Hepatocyte (in vitro differentiated cells): ENCODE measurements at regions not wholly inside any gene's neighbourhood (a gene's known extent, or its start where the extent isn't known, plus 50 kb on each side); places are given as distances from the start of the nearest gene placed in this dataset.

ENCODE experiments used
- DNase-seq: peaks from one replicate; pipeline ENCODE4 v3.0.0-alpha.2; 2016; ENCODE audit warnings: low spot score
- H2AFZ ChIP-seq: fragments of 200-600 bp; sonication (generic); 2 replicates; pipeline ENCODE4 v1.6.0; 2016; ENCODE audit warnings: antibody characterized with exemption, mild to moderate bottlenecking
- H3K27ac ChIP-seq: fragments of 200-600 bp; sonication (generic); 2 replicates; pipeline ENCODE4 v1.5.1; 2016; ENCODE audit warnings: mild to moderate bottlenecking
- H3K27me3 ChIP-seq: fragments of 200-600 bp; sonication (generic); 2 replicates; pipeline ENCODE4 v1.6.1; 2016
- H3K36me3 ChIP-seq: fragments of 200-600 bp; sonication (generic); replicated peaks from 2 replicates; pipeline ENCODE4 v1.5.1; 2016; ENCODE audit warnings: low read depth; ENCODE audit not compliant: insufficient read depth
- H3K4me1 ChIP-seq: fragments of 200-600 bp; sonication (generic); 2 replicates; pipeline ENCODE4 v1.5.1; 2016; ENCODE audit warnings: mild to moderate bottlenecking, moderate library complexity; ENCODE audit not compliant: insufficient read depth
- H3K4me2 ChIP-seq: fragments of 200-600 bp; sonication (generic); 2 replicates; pipeline ENCODE4 v1.6.0; 2016
- H3K4me3 ChIP-seq: fragments of 200-600 bp; sonication (generic); 2 replicates; pipeline ENCODE4 v1.5.1; 2016; ENCODE audit warnings: mild to moderate bottlenecking
- H3K79me2 ChIP-seq: fragments of 200-600 bp; sonication (generic); 2 replicates; pipeline ENCODE4 v1.6.0; 2017; ENCODE audit warnings: mild to moderate bottlenecking
- H3K9me2 ChIP-seq: fragments of 200-600 bp; sonication (generic); replicated peaks from 2 replicates; pipeline ENCODE4 v1.6.0; 2017; ENCODE audit warnings: mild to moderate bottlenecking; ENCODE audit not compliant: insufficient read depth
- H3K9me3 ChIP-seq: fragments of 200-600 bp; sonication (generic); 2 replicates; pipeline ENCODE4 v1.5.1; 2016; ENCODE audit warnings: low read depth, mild to moderate bottlenecking
- H4K20me1 ChIP-seq: fragments of 200-600 bp; sonication (generic); 2 replicates; pipeline ENCODE4 v1.6.0; 2016; ENCODE audit warnings: mild to moderate bottlenecking; ENCODE audit not compliant: insufficient read depth, poor library complexity, severe bottlenecking
- CTCF ChIP-seq: fragments of 200-600 bp; sonication (generic); IDR thresholded peaks from 2 replicates; pipeline ENCODE4 v1.5.1; 2016; ENCODE audit warnings: antibody characterized with exemption, mild to moderate bottlenecking; ENCODE audit not compliant: poor library complexity
- EZH2 ChIP-seq: fragments of 200-600 bp; sonication (generic); IDR thresholded peaks from 2 replicates; pipeline ENCODE4 v1.6.1; 2016; ENCODE audit warnings: antibody characterized with exemption, mild to moderate bottlenecking, borderline replicate concordance
- EZH2phosphoT487 ChIP-seq: fragments of 200-600 bp; sonication (generic); IDR thresholded peaks from one replicate; pipeline ENCODE4 v1.6.1; 2018; ENCODE audit warnings: antibody characterized with exemption, mild to moderate bottlenecking, low read depth, moderate library complexity; ENCODE audit not compliant: unreplicated experiment, severe bottlenecking
- WGBS: methylation state at CpG from one replicate; pipeline ENCODE4 v1.1.6; 2016; ENCODE audit warnings: low lambda C conversion rate; ENCODE audit errors: missing lambda C conversion rate; 5-methylcytosine and 5-hydroxymethylcytosine counted together

DNA sequence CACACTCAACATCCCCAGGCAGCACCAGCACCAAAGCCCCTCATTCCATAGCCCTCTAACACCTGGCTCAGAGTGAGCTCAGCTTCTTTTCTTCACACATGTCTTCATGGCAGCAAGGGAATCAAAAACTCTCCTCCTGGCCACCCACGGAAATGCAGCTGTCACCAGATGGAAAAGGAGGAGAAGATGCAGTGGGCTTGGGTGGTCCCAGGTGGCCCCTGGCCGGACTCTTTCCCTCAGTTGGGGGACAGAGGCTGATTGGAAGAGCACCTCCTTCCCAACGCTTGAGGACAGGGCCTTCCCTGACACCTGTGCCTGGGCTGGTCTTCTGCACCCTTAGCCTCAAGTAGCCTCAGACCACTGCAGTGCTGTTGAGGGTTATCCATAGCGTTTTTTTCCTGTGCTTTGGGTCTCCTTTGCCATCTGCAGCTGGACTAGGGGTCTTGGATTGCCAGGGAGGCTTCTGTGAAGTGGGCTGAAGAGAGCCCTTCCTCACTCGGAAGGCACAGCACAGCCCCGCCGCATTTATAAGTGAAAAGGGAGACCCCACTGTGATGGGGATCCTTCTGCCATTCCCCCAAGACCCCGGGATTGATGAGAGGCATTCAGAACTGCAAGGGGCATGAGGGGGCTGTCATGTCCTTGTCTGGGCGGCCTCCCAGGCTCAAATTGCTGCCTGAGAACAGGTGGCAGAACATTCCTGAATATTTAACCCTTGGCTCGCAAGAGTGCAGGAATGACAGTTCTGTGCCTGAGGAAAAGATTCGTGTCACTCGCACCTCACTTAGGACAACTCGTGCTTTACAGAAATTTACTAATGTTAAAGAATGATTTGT, 200.0 kb downstream of the AUH start:
- Histone ChIP-seq H3K36me3 (no peaks in the 10 kb centered on the region), H3K27ac (no peak overlapping the region), H3K9me3 (no peaks in the 10 kb centered on the region), H4K20me1 (no peaks in the 10 kb centered on the region), H3K9me2 (no peaks in the 10 kb centered on the region), H3K4me2 (no peak overlapping the region), H3K4me1 (peaks cover 44% of the 10 kb centered on the region), H3K27me3 (no peaks in the 10 kb centered on the region), H2AFZ (no peak overlapping the region), H3K4me3 (no peak overlapping the region), H3K79me2 (no peaks in the 10 kb centered on the region)
- TF ChIP-seq EZH2 (no peak), CTCF (no peak), EZH2phosphoT487 (no peak)
- no peak for DNase-seq
- 87% methylated on average over 13 of the region's 13 CpGs for WGBS

GRCh38 chr9:91162311-91162710, 199.4 kb downstream of the AUH start:
- Histone ChIP-seq H4K20me1 (no peaks in the 10 kb centered on the region), H3K9me3 (no peaks in the 10 kb centered on the region), H3K4me3 (no peak overlapping the region), H3K27me3 (no peaks in the 10 kb centered on the region), H3K4me1 (peaks cover 46% of the 10 kb centered on the region), H3K9me2 (no peaks in the 10 kb centered on the region), H3K27ac (peak overlapping the region; percentile 57), H3K4me2 (no peak overlapping the region), H2AFZ (peak overlapping the region; percentile 60), H3K79me2 (no peaks in the 10 kb centered on the region), H3K36me3 (no peaks in the 10 kb centered on the region)
- no peak for DNase-seq
- TF ChIP-seq EZH2phosphoT487 = no peak
- no peak for TF ChIP-seq EZH2
- WGBS = 81% methylated on average over 5 of the region's 5 CpGs

DNA sequence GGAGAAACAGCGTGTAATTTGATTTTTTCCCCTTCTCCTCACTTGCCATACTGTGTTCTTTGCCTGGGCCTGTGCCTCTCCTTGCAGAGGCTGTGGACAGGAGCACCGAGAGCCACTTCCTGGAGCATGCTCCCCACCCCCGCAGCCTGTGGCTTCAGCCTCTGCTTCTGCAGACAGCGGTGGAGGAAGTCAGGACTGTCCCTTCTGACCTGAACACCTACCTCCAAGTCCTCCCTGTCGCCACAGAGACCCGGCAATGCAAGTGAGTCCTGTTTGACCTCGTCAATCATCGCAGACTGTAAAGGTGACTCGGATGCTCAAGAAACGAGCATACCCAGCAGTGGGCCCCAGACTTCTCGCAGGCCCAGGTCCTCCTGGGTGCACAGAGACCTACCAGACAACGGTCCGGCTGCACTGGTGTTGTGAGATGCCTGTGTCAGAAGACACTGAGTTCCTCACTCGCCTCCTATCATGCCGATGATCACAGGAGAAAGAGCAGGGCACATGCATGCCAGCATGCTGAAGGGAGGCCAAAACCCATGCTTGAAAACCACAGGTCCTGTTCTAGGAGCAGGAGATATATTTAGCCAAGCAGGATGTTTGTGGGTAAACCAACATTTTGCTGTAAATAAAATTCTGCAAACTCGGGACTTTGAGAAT, 198.8 kb downstream of the AUH start:
- TF ChIP-seq CTCF = no peak
- TF ChIP-seq EZH2phosphoT487 = no peak
- TF ChIP-seq EZH2 = no peak
- Histone ChIP-seq H3K4me2 (no peak overlapping the region), H3K27ac (peak overlapping the region; percentile 57), H2AFZ (peak overlapping the region; percentile 60), H3K9me2 (no peaks in the 10 kb centered on the region), H3K36me3 (no peaks in the 10 kb centered on the region), H3K9me3 (no peaks in the 10 kb centered on the region), H4K20me1 (no peaks in the 10 kb centered on the region), H3K27me3 (no peaks in the 10 kb centered on the region), H3K4me3 (no peak overlapping the region), H3K79me2 (no peaks in the 10 kb centered on the region), H3K4me1 (peaks cover 46% of the 10 kb centered on the region)
- WGBS = 66% methylated on average over 16 of the region's 16 CpGs
- DNase-seq = peak; percentile 48

- no peaks in the 10 kb centered on the region for H4K20me1 ChIP-seq
- no peak overlapping the region for H3K4me3 ChIP-seq
- no peak for DNase-seq
- H3K4me2 ChIP-seq = no peak overlapping the region
- no peaks in the 10 kb centered on the region for H3K27me3 ChIP-seq
- TF ChIP-seq EZH2phosphoT487 = no peak
- no peak for TF ChIP-seq CTCF
- no peak for TF ChIP-seq EZH2
- no peaks in the 10 kb centered on the region for H3K9me3 ChIP-seq
- peaks cover 46% of the 10 kb centered on the region for H3K4me1 ChIP-seq
- H3K9me2 ChIP-seq = no peaks in the 10 kb centered on the region
- H2AFZ ChIP-seq = no peak overlapping the region
- H3K27ac ChIP-seq = peak overlapping the region; percentile 27
- no peaks in the 10 kb centered on the region for H3K79me2 ChIP-seq
- 92% methylated on average over 8 of the region's 8 CpGs for WGBS
- no peaks in the 10 kb centered on the region for H3K36me3 ChIP-seq
Observed at GRCh38 chr9:91163444-91163772, 198.3 kb downstream of the AUH start.
